H1 (cell line): ENCODE measurements at regions not wholly inside any gene's neighbourhood (a gene's known extent, or its start where the extent isn't known, plus 50 kb on each side); places are given as distances from the start of the nearest gene placed in this dataset.

ENCODE experiments used
- CTCF ChIA-PET: fragments of 300-600 bp; sonication (Branson Sonifier 250); formaldehyde crosslinking; loops from one replicate; lab custom pipeline; 2021; ENCODE audit not compliant: partially characterized antibody; lab: Charles Lee
- POLR2A ChIA-PET: fragments of 300-600 bp; sonication (Branson Sonifier 250); formaldehyde crosslinking; loops from one replicate; lab custom pipeline; 2021; ENCODE audit warnings: inconsistent platforms; ENCODE audit not compliant: partially characterized antibody; lab: Charles Lee
- DNase-seq, 2 experiments: peaks; one replicate each; pipeline versions ENCODE4 v3.0.0 to v3.0.0-alpha.2; 2010 to 2022; ENCODE audit warnings: low spot score in 2 of 2, low read depth in 1 of 2, mixed read lengths in 1 of 2
- FAIRE-seq: peaks from 2 replicates; lab custom pipeline; 2011; peaks lifted over from hg19 to GRCh38; lab: Jason Lieb, UNC
- H2AFZ ChIP-seq: 2 replicates; pipeline ENCODE4 v1.8.1; 2012; ENCODE audit warnings: low read length, inconsistent platforms
- H2AK5ac ChIP-seq: 2 replicates; pipeline ENCODE4 v1.6.1; 2013; ENCODE audit warnings: low read depth, low read length
- H2BK120ac ChIP-seq: replicated peaks from 2 replicates; pipeline ENCODE3; 2013; ENCODE audit warnings: low read depth, low read length, inconsistent platforms
- H2BK12ac ChIP-seq: 2 replicates; pipeline ENCODE4 v1.6.1; 2013; ENCODE audit warnings: low read depth, low read length
- H2BK15ac ChIP-seq: 2 replicates; pipeline ENCODE4 v1.6.1; 2013; ENCODE audit warnings: low read length
- H2BK20ac ChIP-seq: 2 replicates; pipeline ENCODE4 v1.6.1; 2013; ENCODE audit warnings: low read length
- H2BK5ac ChIP-seq: 2 replicates; pipeline ENCODE4 v1.6.1; 2013; ENCODE audit warnings: low read depth, low read length
- H3K14ac ChIP-seq: 2 replicates; pipeline ENCODE4 v1.6.1; 2013; ENCODE audit warnings: inconsistent platforms; ENCODE audit not compliant: insufficient read length
- H3K18ac ChIP-seq: 2 replicates; pipeline ENCODE4 v1.6.1; 2013; ENCODE audit warnings: low read length; ENCODE audit errors: extremely low read depth
- H3K23ac ChIP-seq: 2 replicates; pipeline ENCODE4 v1.6.1; 2013; ENCODE audit warnings: inconsistent platforms; ENCODE audit not compliant: insufficient read length
- H3K23me2 ChIP-seq: 2 replicates; pipeline ENCODE4 v1.6.1; 2013; ENCODE audit warnings: low read depth, low read length
- H3K27ac ChIP-seq: 2 replicates; pipeline ENCODE4 v1.6.1; 2011; ENCODE audit warnings: low read depth, low read length, inconsistent platforms
- H3K27me3 ChIP-seq, 4 experiments: replicated peaks in 1 of 4; 1 replicate in 1 of 4; 2 replicates in 3 of 4; pipeline versions ENCODE4 v1.6.1 to v1.8.1; 2011 to 2013; ENCODE audit warnings: low read length in 3 of 4, mild to moderate bottlenecking in 3 of 4, inconsistent platforms in 2 of 4, mixed read lengths in 2 of 4, moderate library complexity in 1 of 4; ENCODE audit not compliant: control insufficient read depth in 3 of 4, insufficient read depth in 3 of 4; ENCODE audit errors: extremely low read depth in 1 of 4
- H3K36me3 ChIP-seq, 4 experiments: 2 replicates each; pipeline versions ENCODE4 v1.6.1 to v1.8.1; 2011 to 2013; ENCODE audit warnings: mild to moderate bottlenecking in 4 of 4, low read length in 3 of 4, moderate library complexity in 2 of 4, control low read depth in 1 of 4, inconsistent platforms in 1 of 4; ENCODE audit not compliant: insufficient read depth in 4 of 4, control insufficient read depth in 2 of 4
- H3K4ac ChIP-seq: replicated peaks from 2 replicates; pipeline ENCODE3; 2013; ENCODE audit warnings: low read length, low read depth, mixed read lengths, inconsistent platforms; ENCODE audit not compliant: insufficient read length
- H3K4me1 ChIP-seq, 4 experiments: replicated peaks in 1 of 4; 1 replicate in 1 of 4; 2 replicates in 3 of 4; pipeline versions ENCODE4 v1.6.1 to v1.8.1; 2011 to 2013; ENCODE audit warnings: low read length in 3 of 4, inconsistent platforms in 2 of 4, mixed read lengths in 1 of 4; ENCODE audit not compliant: insufficient read depth in 4 of 4, control insufficient read depth in 3 of 4
- H3K4me2 ChIP-seq, 2 experiments: 2 replicates each; pipeline versions ENCODE4 v1.6.1 to v1.8.1; 2011 to 2013; ENCODE audit warnings: low read depth in 2 of 2, low read length in 2 of 2, control low read depth in 1 of 2, inconsistent platforms in 1 of 2, mild to moderate bottlenecking in 1 of 2; ENCODE audit not compliant: insufficient read depth in 1 of 2
- H3K4me3 ChIP-seq, 4 experiments: fragments of 200-600, 300-600 bp in 1 of 4; sonication (generic), shearing (Covaris generic), sonication (Bioruptor Twin) in 1 of 4; 2 replicates each; pipeline versions ENCODE4 v1.5.1 to v1.8.1; 2011 to 2016; ENCODE audit warnings: low read length in 4 of 4, low read depth in 3 of 4, control low read depth in 2 of 4, inconsistent platforms in 2 of 4, mild to moderate bottlenecking in 2 of 4, mixed read lengths in 1 of 4, moderate library complexity in 1 of 4; ENCODE audit not compliant: insufficient read depth in 2 of 4; ENCODE audit errors: extremely low read depth in 1 of 4
- H3K56ac ChIP-seq: replicated peaks from 2 replicates; pipeline ENCODE3; 2013; ENCODE audit warnings: low read depth, mild to moderate bottlenecking, mixed read lengths, low read length, inconsistent platforms; ENCODE audit not compliant: insufficient read length
- H3K79me1 ChIP-seq: 2 replicates; pipeline ENCODE4 v1.6.1; 2013; ENCODE audit warnings: low read depth, low read length, control low read depth
- H3K79me2 ChIP-seq, 2 experiments: 2 replicates each; pipeline versions ENCODE4 v1.6.1 to v1.8.1; 2012 to 2013; ENCODE audit warnings: low read length in 2 of 2, mild to moderate bottlenecking in 2 of 2, inconsistent platforms in 1 of 2; ENCODE audit not compliant: insufficient read depth in 2 of 2, control insufficient read depth in 1 of 2
- H3K9ac ChIP-seq, 4 experiments: replicated peaks in 1 of 4; 1 replicate in 1 of 4; 2 replicates in 3 of 4; pipeline versions ENCODE4 v1.6.1 to v1.8.1; 2011 to 2013; ENCODE audit warnings: low read depth in 3 of 4, low read length in 3 of 4, control low read depth in 2 of 4, mild to moderate bottlenecking in 2 of 4, moderate library complexity in 2 of 4, inconsistent platforms in 1 of 4; ENCODE audit errors: extremely low read depth in 1 of 4
- H3K9me3 ChIP-seq, 2 experiments: 2 replicates each; pipeline versions ENCODE4 v1.6.1 to v1.8.1; 2012 to 2013; ENCODE audit warnings: mild to moderate bottlenecking in 2 of 2, moderate library complexity in 2 of 2, control low read depth in 1 of 2, inconsistent platforms in 1 of 2, low read depth in 1 of 2, low read length in 1 of 2, mixed read lengths in 1 of 2; ENCODE audit not compliant: insufficient read depth in 2 of 2
- H4K20me1 ChIP-seq, 2 experiments: replicated peaks in 1 of 2; 2 replicates each; pipeline versions ENCODE3 to v1.8.1; 2011 to 2013; ENCODE audit warnings: inconsistent platforms in 2 of 2, low read length in 2 of 2, mild to moderate bottlenecking in 1 of 2; ENCODE audit not compliant: insufficient read depth in 2 of 2, control insufficient read depth in 1 of 2
- H4K5ac ChIP-seq: 2 replicates; pipeline ENCODE4 v1.6.1; 2013; ENCODE audit warnings: low read length, low read depth, mixed read lengths, inconsistent platforms; ENCODE audit not compliant: insufficient read length
- H4K8ac ChIP-seq: 2 replicates; pipeline ENCODE4 v1.8.0; 2013; ENCODE audit warnings: mild to moderate bottlenecking, moderate library complexity, low read length, inconsistent platforms; ENCODE audit not compliant: insufficient read depth; ENCODE audit errors: extremely low read depth
- H4K91ac ChIP-seq: replicated peaks from 2 replicates; pipeline ENCODE3; 2013; ENCODE audit warnings: low read length, mixed read lengths, inconsistent platforms; ENCODE audit not compliant: insufficient read length
- POU5F1 ChIP-seq: IDR thresholded peaks from 2 replicates; pipeline ENCODE4 v1.6.1; 2011; ENCODE audit warnings: low read depth, mild to moderate bottlenecking, low read length, moderate library complexity
- WGBS, 2 experiments: shearing (Covaris generic) in 1 of 2; methylation state at CpG; one replicate each; pipeline versions ENCODE4 v1.1.6 to v1.1.7; 2013 to 2015; ENCODE audit warnings: low lambda C conversion rate in 2 of 2, mixed read lengths in 2 of 2, inconsistent platforms in 1 of 2, low coverage in 1 of 2, missing lambda C conversion rate in 1 of 2; ENCODE audit not compliant: insufficient replicate concordance in 2 of 2, insufficient coverage in 1 of 2, insufficient read length in 1 of 2; ENCODE audit errors: extremely low coverage in 1 of 2, missing lambda C conversion rate in 1 of 2; 5-methylcytosine and 5-hydroxymethylcytosine counted together

- no peak for DNase-seq
- Histone ChIP-seq H3K23me2 (no peaks in the 10 kb centered on the region), H3K79me1 (no peaks in the 10 kb centered on the region), H3K56ac (no peak overlapping the region), H4K91ac (no peak overlapping the region), H3K4me2 (no peak overlapping the region), H2BK120ac (no peak overlapping the region), H3K4me3 (no peak overlapping the region), H2AFZ (no peak overlapping the region), H3K27me3 (no peaks in the 10 kb centered on the region), H3K23ac (no peak overlapping the region), H3K36me3 (no peaks in the 10 kb centered on the region), H2BK5ac (no peak overlapping the region), H3K4me1 (no peaks in the 10 kb centered on the region), H3K18ac (no peak overlapping the region), H2BK20ac (no peak overlapping the region), H2BK15ac (no peak overlapping the region), H3K27ac (no peak overlapping the region), H2AK5ac (no peak overlapping the region), H3K9me3 (peaks cover 62 to 98% of the 10 kb centered on the region in 2 experiments), H4K5ac (no peak overlapping the region), H2BK12ac (no peak overlapping the region), H3K9ac (no peak overlapping the region), H3K4ac (no peak overlapping the region), H4K8ac (no peak overlapping the region), H3K14ac (no peak overlapping the region), H4K20me1 (no peaks in the 10 kb centered on the region), H3K79me2 (no peaks in the 10 kb centered on the region)
- 85% methylated on average over 10 of the region's 10 CpGs; no CpG with 5 or more reads in 1 of the 2 experiments for WGBS, 2 experiments
- TF ChIP-seq POU5F1: no peak
- ChIA-PET CTCF (no interaction called here), POLR2A (no interaction called here)
- FAIRE-seq: no peak
Measured at GRCh38 chr19:27674701-27675100, 1538.2 kb downstream of the UQCRFS1 start.
